22Rv1 (cell line): ENCODE measurements at regions not wholly inside any gene's neighbourhood (a gene's known extent, or its start where the extent isn't known, plus 50 kb on each side); places are given as distances from the start of the nearest gene placed in this dataset.

Experiments
- ZFX ChIP-seq: fragments of 450-650 bp; IDR thresholded peaks from 2 replicates; pipeline ENCODE4 v1.6.1; 2017; ENCODE audit warnings: antibody characterized with exemption, borderline replicate concordance
- TF ChIP-seq, protein P1 (sequence below): fragments of 450-650 bp; IDR thresholded peaks from 2 replicates; pipeline ENCODE4 v1.5.1; 2017; ENCODE audit warnings: mild to moderate bottlenecking

DNA sequence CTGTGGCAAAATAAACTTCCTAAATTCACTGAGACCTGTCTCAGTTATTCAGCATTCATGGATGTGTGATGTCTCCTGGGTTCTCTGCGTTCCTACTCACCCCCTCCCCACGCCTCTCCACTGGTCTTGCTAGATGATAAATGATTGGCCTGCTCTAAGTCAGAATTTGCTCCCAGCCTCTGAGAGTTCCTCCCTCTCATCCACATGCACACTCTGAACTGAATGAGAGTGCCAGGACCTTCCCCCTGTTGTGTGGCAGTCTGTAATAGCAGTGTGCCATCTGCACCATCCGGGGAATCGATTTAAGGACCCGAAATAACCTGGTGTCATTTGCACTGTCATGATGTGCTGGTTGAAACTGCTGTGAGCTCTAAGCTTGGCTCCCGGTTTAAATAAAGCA is 135.8 kb upstream of the AFDN start:
- TF ChIP-seq, protein P1, sequence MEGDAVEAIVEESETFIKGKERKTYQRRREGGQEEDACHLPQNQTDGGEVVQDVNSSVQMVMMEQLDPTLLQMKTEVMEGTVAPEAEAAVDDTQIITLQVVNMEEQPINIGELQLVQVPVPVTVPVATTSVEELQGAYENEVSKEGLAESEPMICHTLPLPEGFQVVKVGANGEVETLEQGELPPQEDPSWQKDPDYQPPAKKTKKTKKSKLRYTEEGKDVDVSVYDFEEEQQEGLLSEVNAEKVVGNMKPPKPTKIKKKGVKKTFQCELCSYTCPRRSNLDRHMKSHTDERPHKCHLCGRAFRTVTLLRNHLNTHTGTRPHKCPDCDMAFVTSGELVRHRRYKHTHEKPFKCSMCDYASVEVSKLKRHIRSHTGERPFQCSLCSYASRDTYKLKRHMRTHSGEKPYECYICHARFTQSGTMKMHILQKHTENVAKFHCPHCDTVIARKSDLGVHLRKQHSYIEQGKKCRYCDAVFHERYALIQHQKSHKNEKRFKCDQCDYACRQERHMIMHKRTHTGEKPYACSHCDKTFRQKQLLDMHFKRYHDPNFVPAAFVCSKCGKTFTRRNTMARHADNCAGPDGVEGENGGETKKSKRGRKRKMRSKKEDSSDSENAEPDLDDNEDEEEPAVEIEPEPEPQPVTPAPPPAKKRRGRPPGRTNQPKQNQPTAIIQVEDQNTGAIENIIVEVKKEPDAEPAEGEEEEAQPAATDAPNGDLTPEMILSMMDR = no peak
- no peak for TF ChIP-seq ZFX
